GM12878 (cell line): ENCODE measurements at regions not wholly inside any gene's neighbourhood (a gene's known extent, or its start where the extent isn't known, plus 50 kb on each side); places are given as distances from the start of the nearest gene placed in this dataset.

Experiments
- ATAC-seq: fragments of 200-7000 bp; cut with Tn5 transposase; 3 replicates; pipeline ENCODE4 v1.9.1; 2020; ENCODE audit warnings: mild to moderate bottlenecking, moderate library complexity
- BruUV-seq: library from RNA; stranded (reverse); fragments of 400-500 nt; replicated peaks from 2 replicates; lab custom pipeline; 2021; lab: Mats Ljungman, UMichigan
- CTCF ChIA-PET: fragments of 300-600 bp; sonication (Branson Sonifier 250); formaldehyde crosslinking; extraction: SDS; loops from one replicate; lab custom pipeline; 2021; ENCODE audit warnings: inconsistent platforms; lab: Yijun Ruan, JAX
- POLR2A ChIA-PET: fragments of 350-600 bp; formaldehyde crosslinking; extraction: SDS; loops from one replicate; lab custom pipeline; 2021; ENCODE audit warnings: inconsistent platforms; lab: Charles Lee
- RAD21 ChIA-PET: fragments of 300-600 bp; sonication (Branson Sonifier 250); formaldehyde crosslinking; loops from one replicate; lab custom pipeline; 2023; ENCODE audit warnings: antibody characterized with exemption; ENCODE audit not compliant: unreplicated experiment; lab: Charles Lee
- SMC1A ChIA-PET: fragments of 300-600 bp; sonication (Branson Sonifier 250); formaldehyde crosslinking; loops from one replicate; lab custom pipeline; 2023; ENCODE audit not compliant: unreplicated experiment, uncharacterized antibody; lab: Charles Lee
- DNase-seq: peaks from one replicate; pipeline ENCODE4 v3.0.0-alpha.2; 2011; ENCODE audit warnings: low read depth, low spot score
- FAIRE-seq: peaks from 3 replicates; lab custom pipeline; 2011; peaks lifted over from hg19 to GRCh38; lab: Jason Lieb, UNC
- H2AFZ ChIP-seq: 2 replicates; pipeline ENCODE4 v1.6.0; 2011; ENCODE audit warnings: low read depth, low read length, control low read depth; ENCODE audit not compliant: control insufficient read depth
- H3K27ac ChIP-seq: 2 replicates; pipeline ENCODE4 v1.5.1; 2011; ENCODE audit warnings: control low read depth; ENCODE audit not compliant: control insufficient read depth, insufficient read depth
- H3K27me3 ChIP-seq, 2 experiments: replicated peaks in 1 of 2; 2 replicates each; pipeline versions ENCODE4 v1.6.0 to v1.6.1; 2011; ENCODE audit warnings: low read length in 1 of 2; ENCODE audit not compliant: control insufficient read depth in 2 of 2, insufficient read depth in 2 of 2
- H3K36me3 ChIP-seq, 2 experiments: 2 replicates each; pipeline ENCODE4 v1.5.1; 2011; ENCODE audit warnings: low read length in 1 of 2; ENCODE audit not compliant: control insufficient read depth in 2 of 2, insufficient read depth in 2 of 2
- H3K4me1 ChIP-seq: 2 replicates; pipeline ENCODE4 v1.6.1; 2011; ENCODE audit warnings: mild to moderate bottlenecking, low read length, moderate library complexity, mixed read lengths; ENCODE audit not compliant: control insufficient read depth, insufficient read depth
- H3K4me2 ChIP-seq: 2 replicates; pipeline ENCODE4 v1.6.0; 2011; ENCODE audit warnings: control low read depth; ENCODE audit not compliant: control insufficient read depth, insufficient read depth
- H3K4me3 ChIP-seq: fragments of 200-600 bp; sonication (generic); 2 replicates; pipeline ENCODE4 v1.5.1; 2016
- H3K79me2 ChIP-seq: 2 replicates; pipeline ENCODE4 v1.6.0; 2011; ENCODE audit warnings: low read length; ENCODE audit not compliant: control insufficient read depth, insufficient read depth
- H3K9ac ChIP-seq: 2 replicates; pipeline ENCODE4 v1.8.0; 2011; ENCODE audit warnings: low read length, control low read depth, mixed read lengths; ENCODE audit not compliant: control insufficient read depth, insufficient read depth
- H3K9me3 ChIP-seq: replicated peaks from 3 replicates; pipeline ENCODE4 v1.5.1; 2011; ENCODE audit warnings: mild to moderate bottlenecking, low read length; ENCODE audit not compliant: control insufficient read depth, insufficient read depth
- H4K20me1 ChIP-seq: 2 replicates; pipeline ENCODE4 v1.6.0; 2011; ENCODE audit not compliant: control insufficient read depth, insufficient read depth
- DPF2 ChIP-seq: fragments of 450-650 bp; IDR thresholded peaks from 2 replicates; pipeline ENCODE4 v1.6.1; 2017; ENCODE audit warnings: mild to moderate bottlenecking
- ELK1 ChIP-seq: IDR thresholded peaks from 2 replicates; pipeline ENCODE4 v1.6.1; 2012; ENCODE audit warnings: low read depth, low read length, improper control_type of control experiment
- IKZF2 ChIP-seq, 2 experiments: fragments of 450-650 bp; IDR thresholded peaks; 2 replicates each; pipeline ENCODE4 v1.6.1; 2017; ENCODE audit warnings: mild to moderate bottlenecking in 2 of 2, moderate library complexity in 2 of 2
- MYC ChIP-seq: IDR thresholded peaks from 2 replicates; pipeline ENCODE4 v1.6.1; 2011; ENCODE audit warnings: mild to moderate bottlenecking, low read length, moderate library complexity, inconsistent platforms; ENCODE audit not compliant: insufficient read depth, insufficient replicate concordance, insufficient read length, severe bottlenecking
- RCOR1 ChIP-seq: conservative IDR thresholded peaks from 2 replicates; pipeline ENCODE4 v1.6.1; 2012; ENCODE audit warnings: low read depth, low read length, improper control_type of control experiment
- SIN3A ChIP-seq: IDR thresholded peaks from 2 replicates; pipeline ENCODE4 v1.6.1; 2012; ENCODE audit warnings: low read depth, low read length, improper control_type of control experiment
- ZSCAN29 ChIP-seq: fragments of 450-650 bp; IDR thresholded peaks from 2 replicates; pipeline ENCODE4 v1.6.1; 2017; ENCODE audit warnings: mild to moderate bottlenecking, moderate library complexity
- WGBS: methylation state at CpG from one replicate; pipeline ENCODE4 v1.1.6; 2016; ENCODE audit warnings: low lambda C conversion rate; ENCODE audit not compliant: insufficient replicate concordance, insufficient coverage; ENCODE audit errors: missing lambda C conversion rate; 5-methylcytosine and 5-hydroxymethylcytosine counted together
- in situ Hi-C: fragments of 300-500 bp; cut with MboI; formaldehyde crosslinking; loops from 9 replicates; pipeline ENCODE4 v1.14.3; 2018; ENCODE audit warnings: mixed read lengths
- intact Hi-C: fragments of 100-400 bp; cut with micrococcal nuclease; formaldehyde crosslinking; loops from one replicate; pipeline ENCODE4 v1.14.2; 2022; ENCODE audit not compliant: unreplicated experiment
- TF ChIP-seq, protein P1 (sequence below): fragments of 450-650 bp; IDR thresholded peaks from 2 replicates; pipeline ENCODE4 v1.6.1; 2016; ENCODE audit warnings: mild to moderate bottlenecking
- TF ChIP-seq, protein P2 (sequence below): IDR thresholded peaks from 2 replicates; pipeline ENCODE4 v1.6.1; 2011; ENCODE audit warnings: low read depth, low read length, improper control_type of control experiment, borderline replicate concordance
- TF ChIP-seq, protein P3 (sequence below): fragments of 450-650 bp; IDR thresholded peaks from 2 replicates; pipeline ENCODE4 v1.6.1; 2017; ENCODE audit warnings: mild to moderate bottlenecking, moderate library complexity

DNA sequence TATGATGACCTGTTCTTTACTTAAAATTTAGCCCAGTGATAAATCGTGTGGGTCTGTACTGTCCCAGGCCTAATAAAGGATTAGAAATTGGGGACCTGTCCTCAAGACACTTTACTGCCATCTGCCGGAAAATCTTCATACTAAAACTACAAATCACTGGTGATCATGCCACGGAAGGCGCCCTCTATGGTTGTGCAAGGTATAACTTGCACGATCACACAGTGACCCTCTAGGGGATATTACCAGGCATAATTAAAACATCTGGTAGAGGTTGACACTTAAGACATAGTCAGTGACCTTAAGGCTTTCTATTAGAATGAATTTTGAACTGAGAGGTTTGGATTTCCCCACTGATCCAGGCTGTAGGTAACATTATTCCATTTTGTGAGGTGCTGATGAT is 172.6 kb downstream of the BMP2 start (continued):
- TF ChIP-seq ELK1 (no peak), MYC (no peak), SIN3A (no peak), ZSCAN29 (peak; percentile 42; the same call in 1 of the 2 replicates)
- TF ChIP-seq, protein P1, sequence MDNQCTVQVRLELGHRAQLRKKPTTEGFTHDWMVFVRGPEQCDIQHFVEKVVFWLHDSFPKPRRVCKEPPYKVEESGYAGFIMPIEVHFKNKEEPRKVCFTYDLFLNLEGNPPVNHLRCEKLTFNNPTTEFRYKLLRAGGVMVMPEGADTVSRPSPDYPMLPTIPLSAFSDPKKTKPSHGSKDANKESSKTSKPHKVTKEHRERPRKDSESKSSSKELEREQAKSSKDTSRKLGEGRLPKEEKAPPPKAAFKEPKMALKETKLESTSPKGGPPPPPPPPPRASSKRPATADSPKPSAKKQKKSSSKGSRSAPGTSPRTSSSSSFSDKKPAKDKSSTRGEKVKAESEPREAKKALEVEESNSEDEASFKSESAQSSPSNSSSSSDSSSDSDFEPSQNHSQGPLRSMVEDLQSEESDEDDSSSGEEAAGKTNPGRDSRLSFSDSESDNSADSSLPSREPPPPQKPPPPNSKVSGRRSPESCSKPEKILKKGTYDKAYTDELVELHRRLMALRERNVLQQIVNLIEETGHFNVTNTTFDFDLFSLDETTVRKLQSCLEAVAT, result no peak
- TF ChIP-seq, all 136 proteins: peak for 13

DNA sequence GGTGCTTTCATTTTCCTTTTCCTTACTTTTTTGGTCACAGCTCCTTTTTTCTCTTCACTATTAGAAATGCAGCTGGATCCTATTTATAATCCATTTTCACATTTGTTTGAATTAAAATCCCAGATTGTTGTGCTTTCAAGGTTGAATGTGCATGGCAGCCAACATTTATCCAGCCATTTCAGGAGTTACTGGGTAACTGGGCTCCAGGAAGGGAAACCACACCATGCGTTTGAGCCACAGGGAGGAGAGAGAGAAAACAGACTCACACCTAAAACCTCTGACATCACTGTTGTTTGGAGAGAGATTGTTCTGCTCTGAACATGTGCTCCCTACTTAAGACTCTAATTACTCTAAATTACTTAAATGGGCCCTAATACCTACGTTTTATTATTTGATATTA is 173.4 kb downstream of the BMP2 start:
- no peaks in the 10 kb centered on the region for H4K20me1 ChIP-seq
- H3K4me2 ChIP-seq, result no peak overlapping the region
- intact Hi-C loops (loop anchor here (1.0 to 10.0 kb wide), 3 partner anchors 112 to 356 kb away; partner anchors contain the start of gene BMP2), in situ Hi-C loops (no loop called here)
- RAD21 ChIA-PET, result interaction anchor here (1.0 to 3.9 kb wide), 7 partner anchors 72 to 345 kb away, joined by 3 to 22 read pairs (median 6); no protein-coding TSS in a partner anchor
- BruUV-seq, result no TSS peak
- H3K9ac ChIP-seq, result no peak overlapping the region
- H3K79me2 ChIP-seq, result no peaks in the 10 kb centered on the region
- ATAC-seq, result peak; percentile 43; the same call in 1 of the 3 replicates
- no peak for FAIRE-seq
- POLR2A ChIA-PET, result interaction anchor here (0.5 to 1.1 kb wide), 3 partner anchors 11 to 109 kb away, joined by 3 read pairs; no protein-coding TSS in a partner anchor
- H3K27me3 ChIP-seq, result no peaks in the 10 kb centered on the region
- 0% methylated on average over 2 of the region's 2 CpGs for WGBS
- no peak for DNase-seq
- no peaks in the 10 kb centered on the region for H3K36me3 ChIP-seq
- no peaks in the 10 kb centered on the region for H3K4me1 ChIP-seq
- no peak overlapping the region for H3K27ac ChIP-seq
- H2AFZ ChIP-seq, result no peak overlapping the region
- SMC1A ChIA-PET, result interaction anchor here (0.8 to 6.6 kb wide), 8 partner anchors 20 to 345 kb away, joined by 3 to 55 read pairs (median 4); no protein-coding TSS in a partner anchor
- no peak overlapping the region for H3K4me3 ChIP-seq
- CTCF ChIA-PET, result interaction anchor here (1.5 to 5.7 kb wide), 6 partner anchors 21 to 345 kb away, joined by 3 to 118 read pairs (median 22); no protein-coding TSS in a partner anchor
- H3K9me3 ChIP-seq, result no peaks in the 10 kb centered on the region
- TF ChIP-seq DPF2, result no peak
- TF ChIP-seq RCOR1, result no peak
- TF ChIP-seq, protein P2, sequence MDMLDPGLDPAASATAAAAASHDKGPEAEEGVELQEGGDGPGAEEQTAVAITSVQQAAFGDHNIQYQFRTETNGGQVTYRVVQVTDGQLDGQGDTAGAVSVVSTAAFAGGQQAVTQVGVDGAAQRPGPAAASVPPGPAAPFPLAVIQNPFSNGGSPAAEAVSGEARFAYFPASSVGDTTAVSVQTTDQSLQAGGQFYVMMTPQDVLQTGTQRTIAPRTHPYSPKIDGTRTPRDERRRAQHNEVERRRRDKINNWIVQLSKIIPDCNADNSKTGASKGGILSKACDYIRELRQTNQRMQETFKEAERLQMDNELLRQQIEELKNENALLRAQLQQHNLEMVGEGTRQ, result no peak
- TF ChIP-seq IKZF2 (IDR thresholded peaks at IDR 0.05), result peak in 1 of 2 experiments; percentile 10; a peak in 1 of 4 replicates
- TF ChIP-seq, protein P3, sequence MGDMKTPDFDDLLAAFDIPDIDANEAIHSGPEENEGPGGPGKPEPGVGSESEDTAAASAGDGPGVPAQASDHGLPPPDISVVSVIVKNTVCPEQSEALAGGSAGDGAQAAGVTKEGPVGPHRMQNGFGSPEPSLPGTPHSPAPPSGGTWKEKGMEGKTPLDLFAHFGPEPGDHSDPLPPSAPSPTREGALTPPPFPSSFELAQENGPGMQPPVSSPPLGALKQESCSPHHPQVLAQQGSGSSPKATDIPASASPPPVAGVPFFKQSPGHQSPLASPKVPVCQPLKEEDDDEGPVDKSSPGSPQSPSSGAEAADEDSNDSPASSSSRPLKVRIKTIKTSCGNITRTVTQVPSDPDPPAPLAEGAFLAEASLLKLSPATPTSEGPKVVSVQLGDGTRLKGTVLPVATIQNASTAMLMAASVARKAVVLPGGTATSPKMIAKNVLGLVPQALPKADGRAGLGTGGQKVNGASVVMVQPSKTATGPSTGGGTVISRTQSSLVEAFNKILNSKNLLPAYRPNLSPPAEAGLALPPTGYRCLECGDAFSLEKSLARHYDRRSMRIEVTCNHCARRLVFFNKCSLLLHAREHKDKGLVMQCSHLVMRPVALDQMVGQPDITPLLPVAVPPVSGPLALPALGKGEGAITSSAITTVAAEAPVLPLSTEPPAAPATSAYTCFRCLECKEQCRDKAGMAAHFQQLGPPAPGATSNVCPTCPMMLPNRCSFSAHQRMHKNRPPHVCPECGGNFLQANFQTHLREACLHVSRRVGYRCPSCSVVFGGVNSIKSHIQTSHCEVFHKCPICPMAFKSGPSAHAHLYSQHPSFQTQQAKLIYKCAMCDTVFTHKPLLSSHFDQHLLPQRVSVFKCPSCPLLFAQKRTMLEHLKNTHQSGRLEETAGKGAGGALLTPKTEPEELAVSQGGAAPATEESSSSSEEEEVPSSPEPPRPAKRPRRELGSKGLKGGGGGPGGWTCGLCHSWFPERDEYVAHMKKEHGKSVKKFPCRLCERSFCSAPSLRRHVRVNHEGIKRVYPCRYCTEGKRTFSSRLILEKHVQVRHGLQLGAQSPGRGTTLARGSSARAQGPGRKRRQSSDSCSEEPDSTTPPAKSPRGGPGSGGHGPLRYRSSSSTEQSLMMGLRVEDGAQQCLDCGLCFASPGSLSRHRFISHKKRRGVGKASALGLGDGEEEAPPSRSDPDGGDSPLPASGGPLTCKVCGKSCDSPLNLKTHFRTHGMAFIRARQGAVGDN, result 0 out of 2 replicates have a peak, but pooled peaks have one; percentile 27
